Gastrocnemius medialis (tissue), 4 donors: ENCODE measurements at regions not wholly inside any gene's neighbourhood (a gene's known extent, or its start where the extent isn't known, plus 50 kb on each side); places are given as distances from the start of the nearest gene placed in this dataset.

Experiments
- POLR2A ChIP-seq, 2 donors: fragments of 450-650 bp; IDR thresholded peaks; one replicate each; pipeline ENCODE4 v1.6.1; 2017; ENCODE audit warnings: antibody characterized with exemption in 2 of 2, mild to moderate bottlenecking in 2 of 2, moderate library complexity in 2 of 2
- TF ChIP-seq, protein P1 (sequence below), 5 experiments: fragments of 450-650 bp in 3 of 5; fragments of 200-600 bp in 2 of 5; sonication (generic) in 2 of 5; IDR thresholded peaks in 4 of 5; conservative IDR thresholded peaks in 1 of 5; 1 replicate in 4 of 5; 2 replicates in 1 of 5; pipeline ENCODE4 v1.5.1; 2016 to 2019; ENCODE audit warnings: antibody characterized with exemption in 5 of 5, mild to moderate bottlenecking in 3 of 5, moderate library complexity in 3 of 5

DNA sequence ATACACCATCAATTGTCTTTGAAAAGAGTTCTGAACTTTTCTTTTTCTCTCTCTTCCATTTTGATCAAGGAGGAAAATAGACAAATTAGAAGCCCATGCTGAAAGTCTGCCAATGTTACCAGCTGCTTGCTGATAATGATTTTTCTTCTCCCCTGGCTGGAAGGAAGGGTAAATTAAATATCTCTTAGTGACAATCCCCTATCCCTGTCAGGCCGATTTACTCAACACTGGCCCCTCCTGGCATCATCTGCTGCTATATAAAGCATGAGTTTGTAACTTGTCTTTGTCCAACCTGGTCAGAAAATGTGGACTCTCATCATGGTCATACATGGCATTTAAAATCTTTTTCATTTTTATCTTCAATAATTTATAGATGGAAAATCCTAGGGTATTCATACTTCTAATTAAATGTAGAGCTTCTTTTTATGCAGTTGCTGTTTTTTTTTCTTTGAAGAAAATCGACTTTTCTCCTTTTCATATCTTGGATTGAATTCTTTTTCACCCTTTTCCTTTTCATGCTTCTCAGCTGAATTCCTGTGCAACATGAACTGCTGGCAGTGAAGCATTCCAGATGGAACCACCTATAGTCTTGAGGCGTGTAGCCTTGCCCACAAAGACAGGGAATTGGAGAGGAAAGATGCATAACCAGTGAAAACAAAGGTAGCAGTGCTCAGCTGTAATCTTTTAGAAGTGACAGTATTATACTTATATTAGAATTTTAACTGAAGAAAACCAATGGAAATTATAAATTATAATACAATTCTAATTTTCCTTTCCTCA lies 214.7 kb upstream of the PTGFR start:
- TF ChIP-seq, protein P1, sequence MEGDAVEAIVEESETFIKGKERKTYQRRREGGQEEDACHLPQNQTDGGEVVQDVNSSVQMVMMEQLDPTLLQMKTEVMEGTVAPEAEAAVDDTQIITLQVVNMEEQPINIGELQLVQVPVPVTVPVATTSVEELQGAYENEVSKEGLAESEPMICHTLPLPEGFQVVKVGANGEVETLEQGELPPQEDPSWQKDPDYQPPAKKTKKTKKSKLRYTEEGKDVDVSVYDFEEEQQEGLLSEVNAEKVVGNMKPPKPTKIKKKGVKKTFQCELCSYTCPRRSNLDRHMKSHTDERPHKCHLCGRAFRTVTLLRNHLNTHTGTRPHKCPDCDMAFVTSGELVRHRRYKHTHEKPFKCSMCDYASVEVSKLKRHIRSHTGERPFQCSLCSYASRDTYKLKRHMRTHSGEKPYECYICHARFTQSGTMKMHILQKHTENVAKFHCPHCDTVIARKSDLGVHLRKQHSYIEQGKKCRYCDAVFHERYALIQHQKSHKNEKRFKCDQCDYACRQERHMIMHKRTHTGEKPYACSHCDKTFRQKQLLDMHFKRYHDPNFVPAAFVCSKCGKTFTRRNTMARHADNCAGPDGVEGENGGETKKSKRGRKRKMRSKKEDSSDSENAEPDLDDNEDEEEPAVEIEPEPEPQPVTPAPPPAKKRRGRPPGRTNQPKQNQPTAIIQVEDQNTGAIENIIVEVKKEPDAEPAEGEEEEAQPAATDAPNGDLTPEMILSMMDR (IDR thresholded peaks at IDR 0.05 in 4 of 5, conservative IDR thresholded peaks at IDR 0.05 in 1 of 5), result no peak
- no peak for TF ChIP-seq POLR2A (IDR thresholded peaks at IDR 0.05)
